ENCODE measurements at regions not wholly inside any gene's neighbourhood (a gene's known extent, or its start where the extent isn't known, plus 50 kb on each side); places are given as distances from the start of the nearest gene placed in this dataset.

GRCh38 chr2:66729416-66730330, 294.7 kb downstream of the MEIS1 start:
- no peak overlapping the region for H3K27ac ChIP-seq
- no peaks in the 10 kb centered on the region for H3K9me3 ChIP-seq
- TF ChIP-seq, protein P1, sequence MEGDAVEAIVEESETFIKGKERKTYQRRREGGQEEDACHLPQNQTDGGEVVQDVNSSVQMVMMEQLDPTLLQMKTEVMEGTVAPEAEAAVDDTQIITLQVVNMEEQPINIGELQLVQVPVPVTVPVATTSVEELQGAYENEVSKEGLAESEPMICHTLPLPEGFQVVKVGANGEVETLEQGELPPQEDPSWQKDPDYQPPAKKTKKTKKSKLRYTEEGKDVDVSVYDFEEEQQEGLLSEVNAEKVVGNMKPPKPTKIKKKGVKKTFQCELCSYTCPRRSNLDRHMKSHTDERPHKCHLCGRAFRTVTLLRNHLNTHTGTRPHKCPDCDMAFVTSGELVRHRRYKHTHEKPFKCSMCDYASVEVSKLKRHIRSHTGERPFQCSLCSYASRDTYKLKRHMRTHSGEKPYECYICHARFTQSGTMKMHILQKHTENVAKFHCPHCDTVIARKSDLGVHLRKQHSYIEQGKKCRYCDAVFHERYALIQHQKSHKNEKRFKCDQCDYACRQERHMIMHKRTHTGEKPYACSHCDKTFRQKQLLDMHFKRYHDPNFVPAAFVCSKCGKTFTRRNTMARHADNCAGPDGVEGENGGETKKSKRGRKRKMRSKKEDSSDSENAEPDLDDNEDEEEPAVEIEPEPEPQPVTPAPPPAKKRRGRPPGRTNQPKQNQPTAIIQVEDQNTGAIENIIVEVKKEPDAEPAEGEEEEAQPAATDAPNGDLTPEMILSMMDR (IDR thresholded peaks at IDR 0.05): no peak
- TF ChIP-seq POLR2A (IDR thresholded peaks at IDR 0.05): no peak
- H3K27me3 ChIP-seq: no peaks in the 10 kb centered on the region
- no peak overlapping the region for H3K4me3 ChIP-seq
- H3K4me1 ChIP-seq: no peaks in the 10 kb centered on the region
- DNase-seq: no peak
- H3K36me3 ChIP-seq: no peaks in the 10 kb centered on the region

DNA sequence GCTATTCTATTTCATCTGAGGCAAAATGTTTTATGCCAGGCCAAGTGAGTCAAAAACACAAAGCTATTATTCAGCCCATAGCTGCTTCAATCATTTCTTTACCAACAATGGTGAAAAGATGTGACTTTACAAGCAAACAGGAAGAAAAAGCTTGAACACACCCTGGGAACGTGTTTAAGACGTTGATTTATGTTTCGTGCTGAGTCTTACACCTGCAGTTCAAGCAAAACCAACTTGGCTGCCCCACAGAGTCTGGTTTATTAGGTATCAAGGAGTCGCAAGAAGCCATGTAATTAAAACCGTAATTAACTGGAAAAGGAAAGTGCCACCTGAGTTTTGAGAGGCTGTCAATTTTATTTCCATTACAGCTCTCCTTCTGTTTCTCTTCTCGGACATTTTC, 295.5 kb downstream of the MEIS1 start:
- no peak for DNase-seq
- H3K4me1 ChIP-seq: no peaks in the 10 kb centered on the region
- TF ChIP-seq, protein P1 (IDR thresholded peaks at IDR 0.05): no peak
- TF ChIP-seq POLR2A (IDR thresholded peaks at IDR 0.05): no peak
- H3K27me3 ChIP-seq: no peaks in the 10 kb centered on the region
- no peak overlapping the region for H3K4me3 ChIP-seq
- H3K36me3 ChIP-seq: no peaks in the 10 kb centered on the region
- no peaks in the 10 kb centered on the region for H3K9me3 ChIP-seq
- H3K27ac ChIP-seq: no peak overlapping the region

GRCh38 chr2:66733364-66733999, 298.6 kb downstream of the MEIS1 start:
- H3K27ac ChIP-seq: no peak overlapping the region
- DNase-seq: no peak

DNA sequence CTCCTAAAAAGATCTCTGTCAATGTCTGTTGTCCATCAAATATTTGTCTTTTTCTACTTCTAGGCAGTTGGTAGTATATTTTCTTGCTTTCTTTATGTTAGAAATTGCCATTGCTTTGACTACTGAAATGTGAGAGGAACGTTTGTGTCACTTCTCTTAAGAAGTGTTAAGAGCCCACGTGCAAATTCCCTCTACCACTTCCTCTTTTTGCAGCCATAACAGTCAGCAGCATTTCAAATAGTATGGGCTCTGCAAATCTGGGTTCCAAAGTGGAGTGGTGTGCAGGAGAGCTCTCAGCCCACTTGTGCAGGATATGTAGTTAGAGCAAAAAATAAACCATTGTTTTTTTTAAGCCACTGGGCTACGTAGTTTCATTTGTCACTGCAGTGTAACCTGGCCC, 314.0 kb downstream of the MEIS1 start:
- H3K27ac ChIP-seq: no peak overlapping the region
- no peaks in the 10 kb centered on the region for H3K36me3 ChIP-seq
- no peaks in the 10 kb centered on the region for H3K4me1 ChIP-seq
- DNase-seq: no peak
- no peak overlapping the region for H3K4me3 ChIP-seq
- no peaks in the 10 kb centered on the region for H3K27me3 ChIP-seq
- TF ChIP-seq POLR2A (IDR thresholded peaks at IDR 0.05): no peak
- TF ChIP-seq, protein P1 (IDR thresholded peaks at IDR 0.05): no peak
- H3K9me3 ChIP-seq: no peaks in the 10 kb centered on the region

More at GRCh38 chr2:66733364-66733999, 298.6 kb downstream of the MEIS1 start:
- no peaks in the 10 kb centered on the region for H3K9me3 ChIP-seq
- H3K36me3 ChIP-seq: no peaks in the 10 kb centered on the region
- no peak overlapping the region for H3K4me3 ChIP-seq
- H3K4me1 ChIP-seq: no peaks in the 10 kb centered on the region
- no peak for TF ChIP-seq POLR2A (IDR thresholded peaks at IDR 0.05)
- TF ChIP-seq, protein P1 (IDR thresholded peaks at IDR 0.05): no peak
- no peaks in the 10 kb centered on the region for H3K27me3 ChIP-seq

DNA sequence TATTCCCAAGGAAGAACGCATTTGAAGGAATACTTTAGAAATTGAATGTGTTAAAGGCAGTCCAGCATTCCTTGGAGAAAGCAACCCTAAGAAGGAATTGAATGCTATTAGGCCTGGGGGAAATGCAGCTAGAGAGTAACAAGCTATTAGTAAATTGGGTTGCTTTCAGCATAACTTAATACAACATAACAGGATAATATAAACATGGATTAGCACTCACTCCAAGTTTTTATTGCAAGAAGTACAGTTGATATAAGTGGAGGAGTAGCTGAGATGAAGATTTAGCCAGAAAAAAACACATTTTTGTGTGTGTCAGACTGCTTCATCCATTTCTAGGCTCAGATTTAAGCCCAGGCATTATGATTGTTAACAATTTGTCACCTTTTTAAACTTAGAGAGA, 314.6 kb downstream of the MEIS1 start:
- no peak overlapping the region for H3K27ac ChIP-seq
- DNase-seq: no peak
- TF ChIP-seq, protein P1 (IDR thresholded peaks at IDR 0.05): no peak
- no peak for TF ChIP-seq POLR2A (IDR thresholded peaks at IDR 0.05)

More for the DNA sequence above, 314.6 kb downstream of the MEIS1 start:
- Histone ChIP-seq H3K4me1 (no peaks in the 10 kb centered on the region), H3K9me3 (no peaks in the 10 kb centered on the region), H3K36me3 (no peaks in the 10 kb centered on the region), H3K4me3 (no peak overlapping the region), H3K27me3 (no peaks in the 10 kb centered on the region)

All from Peyer's patch (tissue), 4 donors.